Naive thymus-derived CD4-positive, alpha-beta T cell (primary cell): ENCODE measurements at regions not wholly inside any gene's neighbourhood (a gene's known extent, or its start where the extent isn't known, plus 50 kb on each side); places are given as distances from the start of the nearest gene placed in this dataset.
"Not testable (repeated sequence)": the region's sequence is repeated elsewhere in the genome, so short reads cannot be mapped to it uniquely, and the experiment has no call there.

Experiments
- ATAC-seq: fragments of 150-1000 bp; cut with Tn5 transposase; 2 replicates; pipeline ENCODE4 v1.10.0; 2021; ENCODE audit warnings: mild to moderate bottlenecking, moderate library complexity
- CTCF ChIA-PET: fragments of 350-600 bp; sonication (Branson Sonifier 250); formaldehyde crosslinking; loops from one replicate; lab custom pipeline; 2021; ENCODE audit warnings: antibody characterized with exemption; lab: Charles Lee
- POLR2A ChIA-PET: fragments of 350-600 bp; sonication (Branson Sonifier 250); formaldehyde crosslinking; loops from one replicate; lab custom pipeline; 2021; ENCODE audit warnings: antibody characterized with exemption, inconsistent platforms; lab: Charles Lee
- DNase-seq, 9 donors: peaks; one replicate each; pipeline versions ENCODE4 v3.0.0 to v3.0.0-alpha.2; 2020 to 2022; ENCODE audit warnings: mixed read lengths in 1 of 9
- H3K27ac ChIP-seq: one replicate; pipeline ENCODE4 v1.7.0; 2013; ENCODE audit warnings: mild to moderate bottlenecking, low read depth, low read length, moderate library complexity
- H3K27me3 ChIP-seq, 2 donors: one replicate each; pipeline ENCODE4 v1.7.0; 2013; ENCODE audit warnings: low read length in 2 of 2, mild to moderate bottlenecking in 2 of 2, moderate library complexity in 2 of 2; ENCODE audit not compliant: control insufficient read depth in 2 of 2, insufficient read depth in 2 of 2
- H3K36me3 ChIP-seq, 3 experiments: 1 replicate in 2 of 3; 2 replicates in 1 of 3; pipeline ENCODE4 v1.7.0; 2013; ENCODE audit warnings: low read length in 3 of 3, mild to moderate bottlenecking in 3 of 3, moderate library complexity in 1 of 3; ENCODE audit not compliant: insufficient read depth in 3 of 3, control insufficient read depth in 2 of 3
- H3K4me1 ChIP-seq, 2 donors: one replicate each; pipeline ENCODE4 v1.7.0; 2013; ENCODE audit warnings: low read length in 2 of 2, mild to moderate bottlenecking in 2 of 2, moderate library complexity in 1 of 2; ENCODE audit not compliant: control insufficient read depth in 2 of 2, insufficient read depth in 2 of 2
- H3K4me3 ChIP-seq: 2 replicates; pipeline ENCODE4 v1.7.0; 2013; ENCODE audit warnings: mild to moderate bottlenecking, low read length
- H3K9me3 ChIP-seq, 3 experiments: 1 replicate in 2 of 3; 2 replicates in 1 of 3; pipeline ENCODE4 v1.7.0; 2013; ENCODE audit warnings: low read length in 3 of 3; ENCODE audit not compliant: control insufficient read depth in 2 of 3
- H3K27ac Mint-ChIP-seq, 9 donors: one replicate each; pipeline ENCODE4 v1.8.0; 2020 to 2022; ENCODE audit warnings: mixed read lengths in 9 of 9, mild to moderate bottlenecking in 8 of 9, moderate library complexity in 5 of 9, inconsistent platforms in 2 of 9
- H3K27me3 Mint-ChIP-seq, 5 donors: one replicate each; pipeline ENCODE4 v1.8.0; 2021 to 2022; ENCODE audit warnings: mixed read lengths in 5 of 5, mild to moderate bottlenecking in 1 of 5
- H3K36me3 Mint-ChIP-seq, 5 donors: one replicate each; pipeline ENCODE4 v1.8.0; 2020 to 2022; ENCODE audit warnings: mixed read lengths in 5 of 5, mild to moderate bottlenecking in 3 of 5, inconsistent platforms in 1 of 5
- H3K4me1 Mint-ChIP-seq, 7 donors: one replicate each; pipeline ENCODE4 v1.8.0; 2020 to 2022; ENCODE audit warnings: mixed read lengths in 7 of 7, mild to moderate bottlenecking in 3 of 7, inconsistent platforms in 1 of 7
- H3K4me3 Mint-ChIP-seq, 10 donors: one replicate each; pipeline ENCODE4 v1.8.0; 2020 to 2022; ENCODE audit warnings: mild to moderate bottlenecking in 10 of 10, mixed read lengths in 10 of 10, moderate library complexity in 6 of 10, inconsistent platforms in 2 of 10
- H3K9me3 Mint-ChIP-seq, 11 donors: one replicate each; pipeline ENCODE4 v1.8.0; 2020 to 2022; ENCODE audit warnings: mixed read lengths in 11 of 11, mild to moderate bottlenecking in 4 of 11, inconsistent platforms in 1 of 11, moderate library complexity in 1 of 11
- intact Hi-C, 2 donors: fragments of 100-400 bp; cut with micrococcal nuclease; formaldehyde crosslinking; loops; one replicate each; pipeline ENCODE4 v1.15.1; 2023

DNA sequence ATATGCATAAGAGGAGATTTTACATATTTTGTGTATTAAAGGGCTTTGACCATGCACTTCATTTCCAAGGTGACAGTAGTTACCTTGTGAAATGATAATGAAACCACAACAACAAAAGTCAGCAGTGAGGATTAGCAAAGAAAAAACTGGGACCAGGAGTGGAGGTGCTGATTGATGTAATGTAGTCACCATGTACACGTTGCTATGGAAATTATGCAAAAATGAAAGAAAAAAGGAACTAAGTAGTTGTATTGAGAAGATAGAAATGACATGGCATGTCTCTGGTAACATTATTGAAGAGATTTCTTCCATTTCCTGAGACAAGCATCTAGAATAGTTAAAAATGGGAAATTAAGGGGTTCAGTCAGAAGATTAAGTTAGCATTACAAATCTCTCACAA is 171.0 kb downstream of the ANKRD30BL start:
- H3K4me3 ChIP-seq, H3K9me3 Mint-ChIP-seq, H3K4me1 ChIP-seq, H3K4me1 Mint-ChIP-seq, H3K27ac ChIP-seq, intact Hi-C loops, H3K9me3 ChIP-seq, CTCF ChIA-PET, ATAC-seq, H3K36me3 ChIP-seq, POLR2A ChIA-PET, H3K36me3 Mint-ChIP-seq, H3K27ac Mint-ChIP-seq, DNase-seq, H3K27me3 Mint-ChIP-seq, H3K27me3 ChIP-seq, H3K4me3 Mint-ChIP-seq: not testable (repeated sequence)

DNA sequence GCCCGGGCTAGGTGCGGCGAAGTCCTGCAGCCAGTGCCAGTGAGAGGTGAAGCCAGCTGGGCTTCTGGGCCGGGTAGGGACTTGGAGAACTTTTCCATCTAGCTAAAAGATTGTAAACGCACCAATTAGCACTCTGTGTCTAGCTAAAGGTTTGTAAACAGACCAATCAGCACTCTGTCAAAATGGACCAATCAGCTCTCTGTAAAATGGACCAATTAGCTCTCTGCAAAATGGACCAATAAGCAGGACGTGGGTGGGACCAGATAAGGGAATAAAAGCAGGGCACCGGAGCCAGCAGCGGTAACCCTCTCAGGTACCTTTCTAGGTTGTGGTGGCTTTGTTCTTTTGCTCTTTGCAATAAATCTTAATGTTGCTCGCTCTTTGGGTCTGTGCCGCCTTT is 195.1 kb downstream of the ANKRD30BL start:
- POLR2A ChIA-PET, H3K36me3 Mint-ChIP-seq, H3K9me3 Mint-ChIP-seq, H3K27me3 ChIP-seq, H3K36me3 ChIP-seq, ATAC-seq, H3K27ac Mint-ChIP-seq, DNase-seq, CTCF ChIA-PET, intact Hi-C loops, H3K4me1 Mint-ChIP-seq, H3K4me1 ChIP-seq, H3K4me3 ChIP-seq, H3K4me3 Mint-ChIP-seq, H3K9me3 ChIP-seq, H3K27ac ChIP-seq, H3K27me3 Mint-ChIP-seq: not testable (repeated sequence)

DNA sequence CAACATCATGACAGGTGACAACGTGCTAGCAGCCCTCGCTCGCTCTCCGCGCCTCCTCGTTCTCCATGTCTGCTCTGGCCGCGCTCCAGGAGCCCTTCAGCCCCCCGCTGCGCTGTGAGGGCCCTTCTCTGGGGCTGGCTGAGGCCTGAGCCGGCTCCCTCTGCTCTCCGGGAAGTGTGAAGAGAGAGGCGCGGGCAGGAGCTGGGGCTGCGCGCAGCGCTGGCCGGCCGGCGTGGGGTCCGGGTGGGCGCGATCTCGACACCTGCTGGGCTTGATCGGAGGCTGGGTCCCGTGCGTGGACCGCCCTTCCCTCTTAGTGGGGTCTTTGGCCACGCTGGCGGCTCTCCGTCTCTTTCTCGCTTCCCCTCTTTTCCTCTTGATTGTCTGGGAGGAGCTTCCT is 195.5 kb downstream of the ANKRD30BL start:
- intact Hi-C loops, result no loop called here
- Histone ChIP-seq H3K4me1 (no peaks in the 10 kb centered on the region), H3K27ac (no peak overlapping the region), H3K4me3 (no peak overlapping the region), H3K27me3 (no peaks in the 10 kb centered on the region), H3K9me3 (no peaks in the 10 kb centered on the region), H3K36me3 (no peaks in the 10 kb centered on the region)
- DNase-seq (peak in 1 of 9 donors; percentile 5), ATAC-seq (no peak)
- no peak overlapping the region for H3K4me3 Mint-ChIP-seq
- no peaks in the 10 kb centered on the region for H3K27me3 Mint-ChIP-seq
- peaks cover 0 to 9% (median 2%) of the 10 kb centered on the region in 11 donors for H3K9me3 Mint-ChIP-seq
- no peaks in the 10 kb centered on the region for H3K4me1 Mint-ChIP-seq
- H3K36me3 Mint-ChIP-seq, result no peaks in the 10 kb centered on the region
- CTCF ChIA-PET, result no interaction called here
- no peak overlapping the region for H3K27ac Mint-ChIP-seq
- POLR2A ChIA-PET, result no interaction called here

DNA sequence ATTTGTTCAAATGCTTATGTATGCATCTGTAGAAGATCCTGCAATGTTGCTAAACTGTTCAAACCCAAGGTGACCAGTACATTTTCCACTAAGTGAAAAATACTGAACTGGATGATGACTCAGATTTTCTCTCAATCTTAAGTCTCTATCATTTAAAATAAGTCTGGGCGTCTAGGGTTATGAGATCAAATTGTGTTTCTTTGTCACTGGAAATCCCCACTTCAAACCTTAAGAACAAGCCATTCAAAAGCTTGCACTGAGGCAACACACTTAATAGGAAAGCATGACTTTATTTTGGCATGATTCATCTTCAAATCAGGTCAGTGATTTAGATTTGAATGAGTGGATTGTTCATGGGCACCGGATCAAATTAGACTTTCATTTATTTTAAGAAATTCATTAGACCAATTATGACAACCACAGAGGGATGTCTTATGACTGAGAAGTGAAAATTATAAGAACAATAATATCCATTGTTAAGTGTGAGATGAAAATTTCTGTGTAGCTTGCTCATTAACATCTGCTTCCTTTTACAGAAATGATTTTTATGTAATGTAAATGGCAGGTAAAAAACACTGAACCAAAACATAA is 203.6 kb downstream of the ANKRD30BL start:
- H3K4me1 ChIP-seq, H3K9me3 ChIP-seq, H3K36me3 ChIP-seq, H3K27ac ChIP-seq, ATAC-seq, H3K4me3 Mint-ChIP-seq, DNase-seq, H3K4me1 Mint-ChIP-seq, POLR2A ChIA-PET, H3K36me3 Mint-ChIP-seq, CTCF ChIA-PET, intact Hi-C loops, H3K4me3 ChIP-seq, H3K27me3 ChIP-seq, H3K27ac Mint-ChIP-seq, H3K27me3 Mint-ChIP-seq, H3K9me3 Mint-ChIP-seq: not testable (repeated sequence)

DNA sequence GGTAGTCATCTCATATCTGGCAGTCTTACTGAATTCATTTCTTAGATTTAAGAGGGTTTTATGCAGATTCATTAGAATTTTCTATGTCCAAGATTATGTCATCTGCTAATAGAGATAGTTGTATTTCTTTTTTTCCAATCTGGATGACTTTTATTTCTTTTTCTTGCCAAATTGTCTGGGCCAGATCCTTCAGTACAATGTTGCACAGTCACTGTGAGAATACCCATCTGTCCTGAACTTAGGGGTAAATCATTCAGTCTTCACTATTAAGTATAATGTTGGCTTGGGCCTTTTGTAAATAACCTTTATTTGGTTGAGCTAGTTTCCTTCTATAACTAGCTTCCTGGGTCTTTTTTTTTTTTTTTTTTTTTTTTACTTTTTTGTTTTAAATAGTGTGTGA is 213.1 kb downstream of the ANKRD30BL start:
- H3K36me3 Mint-ChIP-seq, ATAC-seq, H3K36me3 ChIP-seq, DNase-seq, H3K9me3 Mint-ChIP-seq, H3K27me3 ChIP-seq, H3K27me3 Mint-ChIP-seq, H3K4me1 Mint-ChIP-seq, H3K4me1 ChIP-seq, H3K4me3 Mint-ChIP-seq, H3K9me3 ChIP-seq, H3K4me3 ChIP-seq, H3K27ac Mint-ChIP-seq, CTCF ChIA-PET, POLR2A ChIA-PET, H3K27ac ChIP-seq, intact Hi-C loops: not testable (repeated sequence)

DNA sequence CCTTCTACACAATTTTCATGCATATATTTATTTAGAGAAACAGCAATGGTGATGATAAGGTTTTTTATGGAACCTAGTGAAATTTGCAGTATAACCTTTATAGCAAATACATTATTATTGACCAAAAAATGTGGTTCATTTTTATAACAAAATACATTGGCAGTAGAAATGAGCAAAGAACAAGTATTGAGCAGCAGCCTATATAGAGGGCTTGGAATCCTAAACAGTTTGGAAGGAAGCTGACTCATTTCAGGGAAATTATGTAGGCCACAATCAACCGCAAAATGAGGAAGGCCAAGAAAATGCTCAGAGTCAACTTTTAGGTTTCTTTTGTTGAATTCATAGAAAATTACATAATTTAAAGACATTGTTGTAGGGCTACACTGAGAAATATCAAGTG is 238.5 kb downstream of the ANKRD30BL start:
- H3K9me3 ChIP-seq, H3K27me3 Mint-ChIP-seq, H3K9me3 Mint-ChIP-seq, H3K27me3 ChIP-seq, H3K4me3 ChIP-seq, H3K27ac ChIP-seq, H3K36me3 Mint-ChIP-seq, DNase-seq, H3K4me1 ChIP-seq, POLR2A ChIA-PET, H3K27ac Mint-ChIP-seq, H3K36me3 ChIP-seq, CTCF ChIA-PET, intact Hi-C loops, H3K4me1 Mint-ChIP-seq, ATAC-seq, H3K4me3 Mint-ChIP-seq: not testable (repeated sequence)

DNA sequence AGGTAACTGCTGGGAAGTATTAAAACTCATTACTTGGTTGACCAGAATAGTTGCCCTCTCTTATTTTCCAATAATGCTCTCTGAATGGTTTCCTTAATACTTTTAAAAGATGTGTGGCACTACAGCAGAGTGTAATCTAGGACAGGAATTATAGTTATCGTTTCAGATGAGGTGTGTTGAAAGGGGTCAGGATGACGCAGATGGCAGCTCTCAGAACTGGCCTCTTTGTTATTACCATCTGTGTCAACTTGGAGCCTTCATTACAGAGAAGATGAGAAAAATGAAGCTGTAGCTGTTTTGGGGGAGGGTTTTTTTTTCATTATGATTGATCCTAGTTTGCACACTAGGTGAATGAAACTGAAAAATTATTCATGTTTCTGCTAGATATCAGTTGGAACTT is 238.9 kb downstream of the ANKRD30BL start:
- H3K9me3 ChIP-seq, H3K9me3 Mint-ChIP-seq, CTCF ChIA-PET, H3K27ac ChIP-seq, H3K4me1 Mint-ChIP-seq, H3K36me3 Mint-ChIP-seq, H3K4me3 Mint-ChIP-seq, H3K4me3 ChIP-seq, H3K27me3 ChIP-seq, H3K27me3 Mint-ChIP-seq, ATAC-seq, H3K36me3 ChIP-seq, intact Hi-C loops, DNase-seq, POLR2A ChIA-PET, H3K4me1 ChIP-seq, H3K27ac Mint-ChIP-seq: not testable (repeated sequence)
